LNCAP (cell line): ENCODE measurements at regions not wholly inside any gene's neighbourhood (a gene's known extent, or its start where the extent isn't known, plus 50 kb on each side); places are given as distances from the start of the nearest gene placed in this dataset.

Experiments used
- CTCF ChIP-seq: fragments of 450-650 bp; IDR thresholded peaks from 2 replicates; pipeline ENCODE4 v1.5.1; 2017; ENCODE audit warnings: mild to moderate bottlenecking

- TF ChIP-seq CTCF: no peak
Measured at GRCh38 chr12:131375972-131376345, 334.9 kb upstream of the SFSWAP start.

GRCh38 chr12:131378176-131378842, 332.6 kb upstream of the SFSWAP start:
- no peak for TF ChIP-seq CTCF

- no peak for TF ChIP-seq CTCF
Measured at GRCh38 chr12:131378861-131379665, 331.8 kb upstream of the SFSWAP start.

GRCh38 chr12:131379738-131380137, 331.2 kb upstream of the SFSWAP start:
- no peak for TF ChIP-seq CTCF

- no peak for TF ChIP-seq CTCF
Measured at GRCh38 chr12:131380220-131380964, 330.5 kb upstream of the SFSWAP start.

GRCh38 chr12:131380965-131381705, 329.8 kb upstream of the SFSWAP start:
- no peak for TF ChIP-seq CTCF
